ENCODE measurements at regions not wholly inside any gene's neighbourhood (a gene's known extent, or its start where the extent isn't known, plus 50 kb on each side); places are given as distances from the start of the nearest gene placed in this dataset.

DNA sequence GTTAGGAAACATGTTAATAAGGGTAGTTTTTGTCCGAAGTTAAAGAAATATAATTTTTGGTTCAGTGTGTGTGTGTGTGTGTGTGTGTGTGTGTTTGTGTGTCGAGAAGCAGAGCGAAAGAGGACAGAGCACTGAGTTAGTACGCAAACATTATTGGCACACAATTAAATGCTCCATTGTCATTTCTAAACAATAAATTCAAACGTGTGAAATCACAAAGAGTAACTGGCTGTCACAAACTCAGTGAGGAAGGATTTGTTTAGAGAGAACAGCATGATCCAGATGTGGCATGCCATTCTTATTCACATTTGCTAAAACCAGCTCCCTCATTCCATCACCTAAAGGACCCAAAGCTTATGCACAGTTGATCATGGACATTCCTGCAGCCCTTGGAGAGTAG lies 970.8 kb downstream of the DTWD2 start:
- TF ChIP-seq, protein P1, sequence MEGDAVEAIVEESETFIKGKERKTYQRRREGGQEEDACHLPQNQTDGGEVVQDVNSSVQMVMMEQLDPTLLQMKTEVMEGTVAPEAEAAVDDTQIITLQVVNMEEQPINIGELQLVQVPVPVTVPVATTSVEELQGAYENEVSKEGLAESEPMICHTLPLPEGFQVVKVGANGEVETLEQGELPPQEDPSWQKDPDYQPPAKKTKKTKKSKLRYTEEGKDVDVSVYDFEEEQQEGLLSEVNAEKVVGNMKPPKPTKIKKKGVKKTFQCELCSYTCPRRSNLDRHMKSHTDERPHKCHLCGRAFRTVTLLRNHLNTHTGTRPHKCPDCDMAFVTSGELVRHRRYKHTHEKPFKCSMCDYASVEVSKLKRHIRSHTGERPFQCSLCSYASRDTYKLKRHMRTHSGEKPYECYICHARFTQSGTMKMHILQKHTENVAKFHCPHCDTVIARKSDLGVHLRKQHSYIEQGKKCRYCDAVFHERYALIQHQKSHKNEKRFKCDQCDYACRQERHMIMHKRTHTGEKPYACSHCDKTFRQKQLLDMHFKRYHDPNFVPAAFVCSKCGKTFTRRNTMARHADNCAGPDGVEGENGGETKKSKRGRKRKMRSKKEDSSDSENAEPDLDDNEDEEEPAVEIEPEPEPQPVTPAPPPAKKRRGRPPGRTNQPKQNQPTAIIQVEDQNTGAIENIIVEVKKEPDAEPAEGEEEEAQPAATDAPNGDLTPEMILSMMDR (IDR thresholded peaks at IDR 0.05), result no peak
- no peak for TF ChIP-seq EZH2 (IDR thresholded peaks at IDR 0.05)

Data from neural progenitor cell (in vitro differentiated cells).